HG03520 (cell line): ENCODE measurements at regions not wholly inside any gene's neighbourhood (a gene's known extent, or its start where the extent isn't known, plus 50 kb on each side); places are given as distances from the start of the nearest gene placed in this dataset.

Experiments used
- ATAC-seq: cut with Tn5 transposase; IDR thresholded peaks from one replicate; pipeline ENCODE4 v1.9.1; 2021; ENCODE audit warnings: mild to moderate bottlenecking, moderate library complexity; ENCODE audit not compliant: unreplicated experiment

GRCh38 chr2:185145316-185146121 is 547.2 kb downstream of the ZNF804A start:
- ATAC-seq: no peak

GRCh38 chr2:185147361-185147760 is 549.0 kb downstream of the ZNF804A start:
- no peak for ATAC-seq

- ATAC-seq: no peak
Observed at GRCh38 chr2:185152186-185152585, 553.9 kb downstream of the ZNF804A start.

- ATAC-seq: no peak
Observed at GRCh38 chr2:185161701-185162100, 563.4 kb downstream of the ZNF804A start.

- no peak for ATAC-seq
Observed at GRCh38 chr2:185174353-185174752, 564.3 kb upstream of the FSIP2 start.

- no peak for ATAC-seq
Observed at GRCh38 chr2:185179743-185180142, 558.9 kb upstream of the FSIP2 start.

GRCh38 chr2:185181901-185182300 is 556.7 kb upstream of the FSIP2 start:
- ATAC-seq: no peak

- no peak for ATAC-seq
Observed at GRCh38 chr2:185185044-185185443, 553.6 kb upstream of the FSIP2 start.

GRCh38 chr2:185187421-185187820 is 551.2 kb upstream of the FSIP2 start:
- no peak for ATAC-seq

GRCh38 chr2:185188656-185189055 is 549.9 kb upstream of the FSIP2 start:
- no peak for ATAC-seq

GRCh38 chr2:185201063-185201462 is 537.5 kb upstream of the FSIP2 start:
- no peak for ATAC-seq

- ATAC-seq: no peak
Observed at GRCh38 chr2:185202381-185202780, 536.2 kb upstream of the FSIP2 start.

- no peak for ATAC-seq
Observed at GRCh38 chr2:185202945-185203528, 535.6 kb upstream of the FSIP2 start.

- no peak for ATAC-seq
Observed at GRCh38 chr2:185208261-185208660, 530.3 kb upstream of the FSIP2 start.

- no peak for ATAC-seq
Observed at GRCh38 chr2:185215497-185215896, 523.1 kb upstream of the FSIP2 start.

GRCh38 chr2:185219981-185220380 is 518.6 kb upstream of the FSIP2 start:
- ATAC-seq: no peak

- no peak for ATAC-seq
Observed at GRCh38 chr2:185222311-185222710, 516.3 kb upstream of the FSIP2 start.

GRCh38 chr2:185227391-185227790 is 511.2 kb upstream of the FSIP2 start:
- ATAC-seq: no peak

- no peak for ATAC-seq
Observed at GRCh38 chr2:185239491-185239890, 499.1 kb upstream of the FSIP2 start.

GRCh38 chr2:185240796-185241195 is 497.8 kb upstream of the FSIP2 start:
- ATAC-seq: no peak

- ATAC-seq: no peak
Observed at GRCh38 chr2:185241556-185241955, 497.0 kb upstream of the FSIP2 start.

- no peak for ATAC-seq
Observed at GRCh38 chr2:185242462-185242861, 496.1 kb upstream of the FSIP2 start.

GRCh38 chr2:185245216-185245615 is 493.4 kb upstream of the FSIP2 start:
- ATAC-seq: no peak
